ENCODE measurements at regions not wholly inside any gene's neighbourhood (a gene's known extent, or its start where the extent isn't known, plus 50 kb on each side); places are given as distances from the start of the nearest gene placed in this dataset.
"Not testable (repeated sequence)": the region's sequence is repeated elsewhere in the genome, so short reads cannot be mapped to it uniquely, and the experiment has no call there.

GRCh38 chr2:82342356-82342755, 2037.8 kb upstream of the LRRTM1 start:
- no peak for DNase-seq

GRCh38 chr2:82340578-82341053, 2036.1 kb upstream of the LRRTM1 start:
- no peak for DNase-seq

- no peak for DNase-seq
These were observed 2035.3 kb upstream of the LRRTM1 start for GRCh38 chr2:82339805-82340204.

GRCh38 chr2:82333697-82334096, 2029.1 kb upstream of the LRRTM1 start:
- no peak for DNase-seq

- no peak for DNase-seq
These were observed 2025.6 kb upstream of the LRRTM1 start for GRCh38 chr2:82330155-82330554.

DNA sequence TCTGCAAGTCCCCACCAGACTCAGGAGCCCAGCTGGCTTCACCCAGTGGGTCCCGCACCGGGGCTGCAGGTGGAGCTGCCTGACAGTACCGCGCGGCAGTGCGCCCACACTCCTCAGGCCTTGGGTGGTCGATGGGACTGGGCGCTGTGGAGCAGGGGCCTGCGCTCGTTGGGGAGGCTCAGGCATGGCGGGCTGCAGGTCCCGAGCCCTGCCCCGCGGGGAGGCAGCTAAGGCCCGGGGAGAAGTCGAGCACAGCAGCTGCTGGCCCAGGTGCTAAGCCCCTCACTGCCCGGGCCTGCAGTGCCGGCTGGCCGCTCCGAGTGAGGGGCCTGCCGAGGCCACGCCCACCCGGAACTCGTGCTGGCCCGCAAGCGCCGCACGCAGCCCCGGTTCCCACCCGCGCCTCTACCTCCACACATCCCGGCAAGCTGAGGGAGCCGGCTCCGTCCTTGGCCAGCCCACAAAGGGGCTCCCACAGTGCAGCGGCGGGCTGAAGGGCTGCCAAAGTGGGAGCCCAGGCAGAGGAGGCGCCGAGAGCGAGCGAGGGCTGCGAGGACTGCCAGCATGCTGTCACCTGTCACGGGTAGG, 2021.7 kb upstream of the LRRTM1 start:
- DNase-seq, result not testable (repeated sequence)

DNA sequence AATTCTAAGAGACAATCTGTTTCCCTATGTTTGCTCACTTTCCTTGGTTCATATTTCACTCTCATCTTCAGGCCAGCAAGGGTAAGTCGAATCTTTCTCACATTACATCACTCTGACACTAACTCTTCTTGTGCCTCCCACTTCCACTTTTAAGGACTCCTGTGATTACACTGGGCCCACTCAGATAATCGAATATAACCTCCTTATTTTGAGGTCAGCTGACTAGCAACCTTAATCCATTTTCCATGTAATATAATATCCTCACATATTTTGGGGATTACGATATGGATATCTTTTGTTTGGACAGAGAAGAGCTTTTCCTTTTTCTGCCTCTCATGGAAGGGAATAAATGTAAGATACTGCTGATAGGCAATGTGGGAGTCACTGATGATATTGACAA, 2015.7 kb upstream of the LRRTM1 start:
- no peak for DNase-seq

GRCh38 chr2:82317012-82317411, 2012.5 kb upstream of the LRRTM1 start:
- DNase-seq, result no peak

- DNase-seq, result no peak
These were observed 2012.0 kb upstream of the LRRTM1 start for GRCh38 chr2:82316586-82316985.

- DNase-seq, result no peak
These were observed 2010.4 kb upstream of the LRRTM1 start for GRCh38 chr2:82314836-82315472.

DNA sequence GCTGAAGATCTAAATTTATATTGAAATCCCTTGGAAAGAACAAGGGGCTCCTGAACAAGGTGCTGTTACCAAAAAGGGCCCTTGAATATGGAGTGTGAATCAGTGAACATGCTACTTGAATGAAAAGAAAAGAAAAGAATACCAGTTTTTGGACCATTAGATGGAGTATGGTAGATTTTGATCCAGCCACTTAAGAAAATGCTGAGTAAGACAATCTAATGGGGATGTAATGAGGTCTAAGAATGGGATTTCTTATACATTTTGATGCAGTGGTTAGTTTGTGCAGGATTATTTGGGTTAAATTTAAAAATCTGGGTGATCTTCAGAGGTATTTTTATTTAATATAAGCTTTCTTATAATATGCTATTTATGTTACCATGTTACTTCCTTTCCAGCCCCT, 2003.0 kb upstream of the LRRTM1 start:
- DNase-seq, result no peak

GRCh38 chr2:82301506-82301905, 1997.0 kb upstream of the LRRTM1 start:
- DNase-seq, result no peak

GRCh38 chr2:82289446-82289845, 1984.9 kb upstream of the LRRTM1 start:
- no peak for DNase-seq

- DNase-seq, result no peak
These were observed 1978.5 kb upstream of the LRRTM1 start for GRCh38 chr2:82283075-82283474.

GRCh38 chr2:82282111-82282882, 1977.7 kb upstream of the LRRTM1 start:
- peak in 2 of 56 donors; percentile 0 to 11 for DNase-seq

- DNase-seq, result no peak
These were observed 1974.8 kb upstream of the LRRTM1 start for GRCh38 chr2:82279367-82279766.

DNA sequence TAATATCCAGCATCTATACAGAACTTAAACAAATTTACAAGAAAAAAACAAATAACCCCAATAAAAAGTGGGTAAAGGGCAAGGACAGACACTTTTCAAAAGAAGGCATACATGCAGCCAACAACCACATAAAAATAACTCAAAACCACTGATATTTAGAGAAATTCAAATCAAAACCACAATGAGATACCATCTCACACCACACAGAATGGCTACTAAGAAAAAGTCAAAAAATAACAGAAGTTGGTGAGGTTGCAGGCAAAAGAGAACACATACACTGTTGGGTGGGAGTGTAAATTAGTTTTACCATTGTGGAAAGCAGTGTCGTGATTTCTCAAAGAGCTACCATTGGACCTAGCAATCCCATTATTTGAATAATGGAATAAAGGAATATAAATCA, 1973.9 kb upstream of the LRRTM1 start:
- DNase-seq, result no peak

GRCh38 chr2:82275599-82275998, 1971.0 kb upstream of the LRRTM1 start:
- DNase-seq, result no peak

DNA sequence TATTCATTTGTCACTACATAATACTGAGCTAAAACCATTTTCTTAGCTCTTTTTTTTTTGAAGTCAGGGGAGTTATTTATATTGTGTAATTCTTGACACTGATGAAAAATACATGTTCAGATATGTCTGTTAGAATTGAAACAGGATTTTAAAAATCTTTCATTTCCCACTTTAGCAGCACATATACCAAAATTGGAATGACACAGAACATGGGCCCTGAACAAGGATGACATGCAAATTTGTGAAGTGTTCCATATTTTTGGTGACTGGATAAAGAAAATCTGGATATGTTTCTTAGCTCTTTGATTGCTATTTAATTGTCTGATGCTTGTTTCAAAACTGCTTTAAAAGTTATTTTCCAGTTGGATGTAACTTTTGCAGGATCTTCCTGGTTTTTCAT, 1963.9 kb upstream of the LRRTM1 start:
- DNase-seq, result no peak

DNA sequence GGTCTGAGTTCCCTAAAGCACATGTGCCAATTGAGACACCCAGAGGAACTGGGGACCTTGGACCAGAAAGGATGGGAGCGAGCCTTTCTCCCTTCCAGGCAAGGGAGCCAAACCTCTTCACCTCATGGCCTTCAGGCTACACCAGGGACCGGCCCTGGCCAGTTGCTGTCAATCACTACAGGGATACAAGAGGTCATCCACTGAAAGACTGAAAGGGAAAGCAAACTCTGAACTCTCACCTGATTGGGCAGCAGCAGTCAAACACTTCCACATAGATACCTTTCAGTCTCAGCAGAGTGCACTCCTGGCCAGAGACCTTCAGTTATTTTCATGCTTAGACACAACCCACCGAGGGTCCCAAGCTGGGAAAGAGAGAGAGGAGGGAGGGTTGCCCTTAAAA, 1956.0 kb upstream of the LRRTM1 start:
- DNase-seq, result no peak

DNA sequence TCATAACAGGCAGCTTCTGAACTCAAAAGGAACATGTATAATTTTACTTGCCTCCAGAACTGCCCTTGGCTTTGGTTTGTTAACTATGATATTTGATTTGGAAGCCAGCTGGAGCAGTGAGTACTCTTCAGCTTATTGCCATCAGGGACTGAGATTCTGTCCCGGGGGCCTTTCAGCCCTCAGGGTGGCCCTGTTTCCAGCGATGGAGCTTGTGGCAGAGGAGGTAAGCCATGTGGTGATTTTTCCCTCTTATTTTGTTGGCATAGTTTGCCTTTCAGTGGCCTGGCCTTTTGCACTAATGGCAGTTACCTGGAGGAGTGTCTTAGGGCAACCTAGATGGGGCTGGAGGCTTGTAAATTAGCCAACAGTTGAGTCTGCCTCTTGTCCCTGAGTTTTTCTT, 1955.0 kb upstream of the LRRTM1 start:
- DNase-seq, result no peak

- no peak for DNase-seq
These were observed 1953.4 kb upstream of the LRRTM1 start for GRCh38 chr2:82257796-82258555.

Data from amygdala (tissue), 56 donors.